WTC11 (cell line): ENCODE measurements at regions not wholly inside any gene's neighbourhood (a gene's known extent, or its start where the extent isn't known, plus 50 kb on each side); places are given as distances from the start of the nearest gene placed in this dataset.

ENCODE experiments used
- ATAC-seq: fragments of 200-7000 bp; cut with Tn5 transposase; 2 replicates; pipeline ENCODE4 v1.10.0; 2021; ENCODE audit warnings: mild to moderate bottlenecking, moderate library complexity
- CTCF ChIA-PET: fragments of 300-600 bp; sonication (Branson Sonifier 250); formaldehyde crosslinking; loops from one replicate; lab custom pipeline; 2021; ENCODE audit warnings: antibody characterized with exemption; lab: Charles Lee
- POLR2A ChIA-PET: fragments of 350-600 bp; sonication (Branson Sonifier 250); formaldehyde crosslinking; loops from one replicate; lab custom pipeline; 2021; ENCODE audit warnings: antibody characterized with exemption; lab: Charles Lee
- DNase-seq: peaks from one replicate; pipeline ENCODE4 v3.0.0; 2021; ENCODE audit warnings: low spot score
- H3K27ac Mint-ChIP-seq: 2 replicates; pipeline ENCODE4 v1.8.0; 2021; ENCODE audit warnings: mixed read lengths
- H3K27me3 Mint-ChIP-seq: 2 replicates; pipeline ENCODE4 v1.8.0; 2021; ENCODE audit warnings: low read depth, mild to moderate bottlenecking, moderate library complexity, mixed read lengths
- H3K36me3 Mint-ChIP-seq: 2 replicates; pipeline ENCODE4 v1.8.0; 2021; ENCODE audit warnings: mixed read lengths
- H3K4me1 Mint-ChIP-seq: 2 replicates; pipeline ENCODE4 v1.8.0; 2022; ENCODE audit warnings: mixed read lengths
- H3K4me3 Mint-ChIP-seq: 2 replicates; pipeline ENCODE4 v1.8.0; 2021; ENCODE audit warnings: mild to moderate bottlenecking, moderate library complexity, mixed read lengths
- H3K9me3 Mint-ChIP-seq: 2 replicates; pipeline ENCODE4 v1.8.0; 2021; ENCODE audit warnings: mixed read lengths
- ATF1 ChIP-seq: sonication (generic); formaldehyde crosslinking; IDR thresholded peaks from 2 replicates; pipeline ENCODE4 v1.8.1; 2023; ENCODE audit warnings: mild to moderate bottlenecking, moderate library complexity, missing genetic modification reagents
- CREB1 ChIP-seq: sonication (generic); formaldehyde crosslinking; IDR thresholded peaks from 2 replicates; pipeline ENCODE4 v1.8.0; 2023; ENCODE audit warnings: mild to moderate bottlenecking, missing genetic modification reagents
- EMX1 ChIP-seq: fragments of 250-450 bp; sonication (Bioruptor Pico); IDR thresholded peaks from 2 replicates; pipeline ENCODE4 v1.8.0; 2021; ENCODE audit warnings: mild to moderate bottlenecking
- JAZF1 ChIP-seq: fragments of 250-450 bp; sonication (Bioruptor Pico); IDR thresholded peaks from 2 replicates; pipeline ENCODE4 v1.9.0; 2021; ENCODE audit warnings: moderate library complexity, mild to moderate bottlenecking, inconsistent platforms
- OVOL2 ChIP-seq: fragments of 250-450 bp; sonication (Bioruptor Pico); IDR thresholded peaks from 2 replicates; pipeline ENCODE4 v1.9.0; 2021; ENCODE audit warnings: mild to moderate bottlenecking, borderline replicate concordance
- SMAD4 ChIP-seq: sonication (generic); formaldehyde crosslinking; IDR thresholded peaks from 2 replicates; pipeline ENCODE4 v1.8.0; 2022; ENCODE audit warnings: mild to moderate bottlenecking, missing genetic modification reagents
- SOX15 ChIP-seq: fragments of 250-450 bp; sonication (Bioruptor Pico); IDR thresholded peaks from 2 replicates; pipeline ENCODE4 v1.9.0; 2021; ENCODE audit warnings: mild to moderate bottlenecking
- TEAD4 ChIP-seq: sonication (generic); formaldehyde crosslinking; IDR thresholded peaks from 2 replicates; pipeline ENCODE4 v1.8.0; 2022; ENCODE audit warnings: mild to moderate bottlenecking, missing genetic modification reagents
- ZNF121 ChIP-seq: sonication (generic); formaldehyde crosslinking; IDR thresholded peaks from 2 replicates; pipeline ENCODE4 v1.8.0; 2023; ENCODE audit warnings: missing genetic modification reagents
- ZNF219 ChIP-seq: sonication (generic); formaldehyde crosslinking; IDR thresholded peaks from 2 replicates; pipeline ENCODE4 v1.8.0; 2023; ENCODE audit warnings: missing genetic modification reagents, mild to moderate bottlenecking, borderline replicate concordance
- ZNF232 ChIP-seq: sonication (generic); formaldehyde crosslinking; IDR thresholded peaks from 2 replicates; pipeline ENCODE4 v1.8.0; 2022; ENCODE audit warnings: mild to moderate bottlenecking, missing genetic modification reagents
- TF ChIP-seq, protein P1 (sequence below): sonication (generic); formaldehyde crosslinking; IDR thresholded peaks from 2 replicates; pipeline ENCODE4 v1.8.0; 2022; ENCODE audit warnings: mild to moderate bottlenecking, missing genetic modification reagents
- TF ChIP-seq, protein P2 (sequence below): sonication (generic); formaldehyde crosslinking; IDR thresholded peaks from 2 replicates; pipeline ENCODE4 v1.8.1; 2023; ENCODE audit warnings: mild to moderate bottlenecking, missing genetic modification reagents, moderate library complexity
- TF ChIP-seq, protein P3 (sequence below): sonication (generic); formaldehyde crosslinking; IDR thresholded peaks from 2 replicates; pipeline ENCODE4 v1.8.0; 2022; ENCODE audit warnings: mild to moderate bottlenecking, missing genetic modification reagents
- TF ChIP-seq, protein P4 (sequence below): fragments of 250-450 bp; sonication (Bioruptor Pico); IDR thresholded peaks from 2 replicates; pipeline ENCODE4 v1.9.0; 2021; ENCODE audit warnings: mild to moderate bottlenecking, borderline replicate concordance
- TF ChIP-seq, protein P5 (sequence below): fragments of 250-450 bp; sonication (Bioruptor Pico); conservative IDR thresholded peaks from 2 replicates; pipeline ENCODE4 v1.9.0; 2021; ENCODE audit warnings: mild to moderate bottlenecking

DNA sequence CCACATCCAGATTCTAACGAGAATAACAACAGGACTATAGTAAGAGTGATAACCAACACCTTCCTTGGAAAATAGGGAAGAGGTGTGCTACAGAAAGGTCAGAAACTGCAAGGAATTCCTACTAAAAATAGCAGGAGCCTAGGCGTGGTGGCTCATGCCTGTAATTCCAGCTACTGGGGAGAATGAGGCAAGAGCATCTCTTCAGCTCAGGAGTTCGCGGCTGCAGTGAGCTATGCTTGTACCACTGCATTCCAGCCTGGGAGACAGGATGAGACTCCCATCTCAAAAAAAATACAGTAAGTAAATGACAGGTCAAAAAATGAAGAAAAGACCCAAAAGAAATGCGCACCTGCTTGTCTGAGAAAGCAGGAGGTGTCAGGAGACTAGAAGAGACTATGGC, 101.5 kb upstream of the TSHZ3 start:
- ChIA-PET CTCF (interaction anchor here (0.9 to 1.2 kb wide), 2 partner anchors 46 to 754 kb away, joined by 3 read pairs; no protein-coding TSS in a partner anchor), POLR2A (no interaction called here)
- H3K27me3 Mint-ChIP-seq, result no peaks in the 10 kb centered on the region; the same call in 1 of the 2 replicates
- no peak for DNase-seq
- H3K36me3 Mint-ChIP-seq, result peaks cover under 1% of the 10 kb centered on the region; the same call in 1 of the 2 replicates
- peaks cover 12% of the 10 kb centered on the region for H3K9me3 Mint-ChIP-seq
- TF ChIP-seq ATF1 (no peak), OVOL2 (CRISPR knock-in tag) (no peak), ZNF232 (no peak), JAZF1 (CRISPR knock-in tag) (no peak), ZNF121 (CRISPR knock-in tag) (no peak), ZNF219 (CRISPR knock-in tag) (no peak)
- TF ChIP-seq, protein P1, sequence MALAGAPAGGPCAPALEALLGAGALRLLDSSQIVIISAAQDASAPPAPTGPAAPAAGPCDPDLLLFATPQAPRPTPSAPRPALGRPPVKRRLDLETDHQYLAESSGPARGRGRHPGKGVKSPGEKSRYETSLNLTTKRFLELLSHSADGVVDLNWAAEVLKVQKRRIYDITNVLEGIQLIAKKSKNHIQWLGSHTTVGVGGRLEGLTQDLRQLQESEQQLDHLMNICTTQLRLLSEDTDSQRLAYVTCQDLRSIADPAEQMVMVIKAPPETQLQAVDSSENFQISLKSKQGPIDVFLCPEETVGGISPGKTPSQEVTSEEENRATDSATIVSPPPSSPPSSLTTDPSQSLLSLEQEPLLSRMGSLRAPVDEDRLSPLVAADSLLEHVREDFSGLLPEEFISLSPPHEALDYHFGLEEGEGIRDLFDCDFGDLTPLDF, result no peak
- TF ChIP-seq, protein P2, sequence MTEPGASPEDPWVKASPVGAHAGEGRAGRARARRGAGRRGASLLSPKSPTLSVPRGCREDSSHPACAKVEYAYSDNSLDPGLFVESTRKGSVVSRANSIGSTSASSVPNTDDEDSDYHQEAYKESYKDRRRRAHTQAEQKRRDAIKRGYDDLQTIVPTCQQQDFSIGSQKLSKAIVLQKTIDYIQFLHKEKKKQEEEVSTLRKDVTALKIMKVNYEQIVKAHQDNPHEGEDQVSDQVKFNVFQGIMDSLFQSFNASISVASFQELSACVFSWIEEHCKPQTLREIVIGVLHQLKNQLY (CRISPR knock-in tag), result no peak
- TF ChIP-seq, protein P3, sequence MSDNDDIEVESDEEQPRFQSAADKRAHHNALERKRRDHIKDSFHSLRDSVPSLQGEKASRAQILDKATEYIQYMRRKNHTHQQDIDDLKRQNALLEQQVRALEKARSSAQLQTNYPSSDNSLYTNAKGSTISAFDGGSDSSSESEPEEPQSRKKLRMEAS (CRISPR knock-in tag), result no peak
- TF ChIP-seq, protein P4, sequence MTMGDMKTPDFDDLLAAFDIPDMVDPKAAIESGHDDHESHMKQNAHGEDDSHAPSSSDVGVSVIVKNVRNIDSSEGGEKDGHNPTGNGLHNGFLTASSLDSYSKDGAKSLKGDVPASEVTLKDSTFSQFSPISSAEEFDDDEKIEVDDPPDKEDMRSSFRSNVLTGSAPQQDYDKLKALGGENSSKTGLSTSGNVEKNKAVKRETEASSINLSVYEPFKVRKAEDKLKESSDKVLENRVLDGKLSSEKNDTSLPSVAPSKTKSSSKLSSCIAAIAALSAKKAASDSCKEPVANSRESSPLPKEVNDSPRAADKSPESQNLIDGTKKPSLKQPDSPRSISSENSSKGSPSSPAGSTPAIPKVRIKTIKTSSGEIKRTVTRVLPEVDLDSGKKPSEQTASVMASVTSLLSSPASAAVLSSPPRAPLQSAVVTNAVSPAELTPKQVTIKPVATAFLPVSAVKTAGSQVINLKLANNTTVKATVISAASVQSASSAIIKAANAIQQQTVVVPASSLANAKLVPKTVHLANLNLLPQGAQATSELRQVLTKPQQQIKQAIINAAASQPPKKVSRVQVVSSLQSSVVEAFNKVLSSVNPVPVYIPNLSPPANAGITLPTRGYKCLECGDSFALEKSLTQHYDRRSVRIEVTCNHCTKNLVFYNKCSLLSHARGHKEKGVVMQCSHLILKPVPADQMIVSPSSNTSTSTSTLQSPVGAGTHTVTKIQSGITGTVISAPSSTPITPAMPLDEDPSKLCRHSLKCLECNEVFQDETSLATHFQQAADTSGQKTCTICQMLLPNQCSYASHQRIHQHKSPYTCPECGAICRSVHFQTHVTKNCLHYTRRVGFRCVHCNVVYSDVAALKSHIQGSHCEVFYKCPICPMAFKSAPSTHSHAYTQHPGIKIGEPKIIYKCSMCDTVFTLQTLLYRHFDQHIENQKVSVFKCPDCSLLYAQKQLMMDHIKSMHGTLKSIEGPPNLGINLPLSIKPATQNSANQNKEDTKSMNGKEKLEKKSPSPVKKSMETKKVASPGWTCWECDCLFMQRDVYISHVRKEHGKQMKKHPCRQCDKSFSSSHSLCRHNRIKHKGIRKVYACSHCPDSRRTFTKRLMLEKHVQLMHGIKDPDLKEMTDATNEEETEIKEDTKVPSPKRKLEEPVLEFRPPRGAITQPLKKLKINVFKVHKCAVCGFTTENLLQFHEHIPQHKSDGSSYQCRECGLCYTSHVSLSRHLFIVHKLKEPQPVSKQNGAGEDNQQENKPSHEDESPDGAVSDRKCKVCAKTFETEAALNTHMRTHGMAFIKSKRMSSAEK (CRISPR knock-in tag), result no peak
- TF ChIP-seq, all 79 proteins: peak for 0
- Mint-ChIP-seq H3K27ac (no peak overlapping the region), H3K4me3 (no peak overlapping the region), H3K4me1 (peaks cover 9% of the 10 kb centered on the region; the same call in 1 of the 2 replicates)
- no peak for ATAC-seq

DNA sequence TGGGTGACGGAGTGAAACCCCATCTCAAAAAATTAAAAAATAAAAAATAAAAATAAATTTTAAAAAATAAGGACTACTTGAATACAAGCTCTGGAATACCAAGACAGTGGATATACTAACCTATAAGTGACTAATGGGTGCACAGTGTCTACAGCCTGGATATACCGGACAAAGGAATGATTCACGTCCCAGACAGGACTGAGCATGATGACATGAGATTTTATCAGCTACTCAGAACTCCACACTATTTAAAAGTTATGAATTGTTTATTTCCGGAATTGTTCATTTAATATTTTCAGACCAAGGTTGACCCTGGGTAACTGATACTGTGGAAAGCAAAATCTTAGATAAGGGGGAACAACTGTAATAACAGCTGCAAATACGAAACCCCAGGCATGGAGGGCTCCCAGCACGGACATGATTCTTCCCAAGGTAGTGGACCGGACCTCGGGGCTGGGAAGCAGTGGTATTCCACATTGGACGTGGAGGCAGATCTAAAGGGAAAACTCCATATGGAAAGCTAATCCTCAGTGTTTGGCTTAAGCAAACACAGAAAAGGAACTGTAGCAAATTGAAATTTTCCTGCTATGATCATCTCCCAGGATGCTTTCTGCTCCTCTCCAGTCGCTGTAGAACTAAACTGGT, 102.6 kb upstream of the TSHZ3 start:
- Mint-ChIP-seq H3K9me3 (0 out of 2 replicates have a peak, but pooled peaks cover 10% of the 10 kb centered on the region), H3K27me3 (no peaks in the 10 kb centered on the region; the same call in 1 of the 2 replicates), H3K27ac (no peak overlapping the region), H3K4me3 (no peak overlapping the region), H3K36me3 (no peaks in the 10 kb centered on the region), H3K4me1 (peaks cover 6% of the 10 kb centered on the region; the same call in 1 of the 2 replicates)
- DNase-seq (no peak), ATAC-seq (no peak)
- ChIA-PET CTCF (no interaction called here), POLR2A (no interaction called here)
- TF ChIP-seq CREB1 (CRISPR knock-in tag) (no peak), TEAD4 (no peak), ATF1 (no peak), SMAD4 (CRISPR knock-in tag) (no peak), EMX1 (CRISPR knock-in tag) (no peak), SOX15 (CRISPR knock-in tag) (no peak)
- TF ChIP-seq, protein P3 (CRISPR knock-in tag), result no peak
- TF ChIP-seq, protein P5, sequence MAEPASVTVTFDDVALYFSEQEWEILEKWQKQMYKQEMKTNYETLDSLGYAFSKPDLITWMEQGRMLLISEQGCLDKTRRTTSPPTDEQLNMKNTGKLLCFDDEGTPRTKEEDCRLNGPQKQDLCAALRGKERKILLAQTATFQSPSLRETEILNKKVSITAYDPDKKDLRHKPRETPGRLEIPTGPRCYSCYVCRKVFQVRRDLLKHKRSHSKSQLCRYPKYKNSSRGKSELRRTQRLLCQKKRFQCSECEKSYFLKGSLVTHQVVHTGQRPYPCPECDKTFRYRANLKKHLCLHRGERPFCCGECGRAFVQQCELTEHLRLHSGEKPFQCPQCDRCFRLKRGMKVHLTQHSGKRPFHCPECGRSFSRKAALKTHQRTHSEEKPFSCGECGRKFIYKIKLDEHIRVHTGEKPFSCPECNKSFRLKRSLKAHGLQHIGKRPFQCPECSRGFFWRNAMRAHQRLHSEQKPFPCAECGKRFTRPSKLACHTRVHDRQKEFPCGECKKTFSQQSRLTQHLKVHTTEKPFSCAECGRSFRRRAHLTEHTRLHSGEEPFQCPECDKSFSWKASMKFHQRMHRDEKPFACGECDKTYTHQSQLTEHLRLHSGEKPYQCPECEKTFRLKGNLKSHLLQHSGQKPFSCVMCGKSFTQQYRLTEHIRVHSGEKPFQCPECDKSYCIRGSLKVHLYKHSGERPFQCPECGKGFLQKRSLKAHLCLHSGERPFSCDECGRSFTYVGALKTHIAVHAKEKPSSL (CRISPR knock-in tag), result no peak
- TF ChIP-seq, all 79 proteins: peak for 0
